ENCODE measurements at regions not wholly inside any gene's neighbourhood (a gene's known extent, or its start where the extent isn't known, plus 50 kb on each side); places are given as distances from the start of the nearest gene placed in this dataset.

- Histone ChIP-seq H3K27me3 (no peaks in the 10 kb centered on the region), H3K9me3 (no peaks in the 10 kb centered on the region), H3K4me3 (replicated peaks in 1 of 3) (no peak overlapping the region), H3K27ac (no peak overlapping the region), H3K4me1 (no peaks in the 10 kb centered on the region), H3K36me3 (no peaks in the 10 kb centered on the region)
- DNase-seq = no peak
- intact Hi-C loops (cut with DNase I) = no loop called here
- TF ChIP-seq, protein P1, sequence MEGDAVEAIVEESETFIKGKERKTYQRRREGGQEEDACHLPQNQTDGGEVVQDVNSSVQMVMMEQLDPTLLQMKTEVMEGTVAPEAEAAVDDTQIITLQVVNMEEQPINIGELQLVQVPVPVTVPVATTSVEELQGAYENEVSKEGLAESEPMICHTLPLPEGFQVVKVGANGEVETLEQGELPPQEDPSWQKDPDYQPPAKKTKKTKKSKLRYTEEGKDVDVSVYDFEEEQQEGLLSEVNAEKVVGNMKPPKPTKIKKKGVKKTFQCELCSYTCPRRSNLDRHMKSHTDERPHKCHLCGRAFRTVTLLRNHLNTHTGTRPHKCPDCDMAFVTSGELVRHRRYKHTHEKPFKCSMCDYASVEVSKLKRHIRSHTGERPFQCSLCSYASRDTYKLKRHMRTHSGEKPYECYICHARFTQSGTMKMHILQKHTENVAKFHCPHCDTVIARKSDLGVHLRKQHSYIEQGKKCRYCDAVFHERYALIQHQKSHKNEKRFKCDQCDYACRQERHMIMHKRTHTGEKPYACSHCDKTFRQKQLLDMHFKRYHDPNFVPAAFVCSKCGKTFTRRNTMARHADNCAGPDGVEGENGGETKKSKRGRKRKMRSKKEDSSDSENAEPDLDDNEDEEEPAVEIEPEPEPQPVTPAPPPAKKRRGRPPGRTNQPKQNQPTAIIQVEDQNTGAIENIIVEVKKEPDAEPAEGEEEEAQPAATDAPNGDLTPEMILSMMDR (IDR thresholded peaks at IDR 0.05) = no peak
- TF ChIP-seq POLR2A (IDR thresholded peaks at IDR 0.05) = no peak
- WGBS, 2 donors = 70 to 75% methylated on average over 5 of the region's 5 CpGs
Measured at GRCh38 chr2:215668378-215668775, 232.5 kb upstream of the FN1 start.

- H3K27me3 ChIP-seq = no peaks in the 10 kb centered on the region
- no peaks in the 10 kb centered on the region for H3K36me3 ChIP-seq
- no peaks in the 10 kb centered on the region for H3K9me3 ChIP-seq
- no peak overlapping the region for H3K27ac ChIP-seq
- no peak for DNase-seq
- no peaks in the 10 kb centered on the region for H3K4me1 ChIP-seq
- 87 to 90% methylated on average over 10 of the region's 10 CpGs for WGBS, 2 donors
- H3K4me3 ChIP-seq (replicated peaks in 1 of 3) = no peak overlapping the region
- intact Hi-C loops (cut with DNase I) = no loop called here
- TF ChIP-seq, protein P1 (IDR thresholded peaks at IDR 0.05) = no peak
- TF ChIP-seq POLR2A (IDR thresholded peaks at IDR 0.05) = no peak
Measured at GRCh38 chr2:215667585-215668377, 231.9 kb upstream of the FN1 start.

DNA sequence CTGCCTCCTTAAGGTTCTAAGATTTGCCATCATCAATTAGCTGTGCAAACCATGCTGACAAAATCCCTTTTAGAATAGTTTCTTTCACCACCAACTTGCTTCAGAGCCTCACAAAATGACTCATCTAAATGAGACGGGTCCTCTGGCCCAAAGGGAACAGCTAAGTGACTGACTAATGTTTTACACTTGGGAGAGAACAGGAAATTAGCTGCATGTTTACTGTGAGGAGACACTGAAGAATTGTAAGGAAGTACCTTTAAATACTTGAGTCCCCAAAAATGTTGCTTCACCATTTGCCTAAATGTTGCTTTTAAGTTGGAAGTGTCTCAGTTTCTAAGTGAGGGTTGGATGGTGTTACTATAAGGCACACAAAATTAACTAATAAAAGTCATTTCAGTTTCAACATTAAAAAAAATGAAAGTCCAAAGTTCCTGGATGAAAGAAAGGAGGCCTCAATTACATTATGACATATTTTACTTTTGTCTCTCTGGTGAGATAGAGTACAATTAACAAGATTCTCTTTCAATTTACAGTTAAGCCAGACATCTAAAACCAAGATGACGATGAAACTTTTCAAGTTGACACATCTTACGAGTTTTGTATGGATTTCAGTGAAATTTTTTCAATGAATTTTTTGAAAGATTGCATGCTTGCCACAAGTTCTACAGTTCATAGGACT is 229.1 kb upstream of the FN1 start:
- TF ChIP-seq, protein P1 (IDR thresholded peaks at IDR 0.05) = no peak
- TF ChIP-seq POLR2A (IDR thresholded peaks at IDR 0.05) = no peak
- DNase-seq = no peak
- H3K36me3 ChIP-seq = no peaks in the 10 kb centered on the region
- WGBS, 2 donors = 71 to 82% methylated on average over 3 of the region's 3 CpGs
- H3K27me3 ChIP-seq = no peaks in the 10 kb centered on the region
- intact Hi-C loops (cut with DNase I) = no loop called here
- no peak overlapping the region for H3K27ac ChIP-seq
- no peaks in the 10 kb centered on the region for H3K4me1 ChIP-seq
- H3K4me3 ChIP-seq (replicated peaks in 1 of 3) = no peak overlapping the region
- no peaks in the 10 kb centered on the region for H3K9me3 ChIP-seq

- intact Hi-C loops (cut with DNase I) = no loop called here
- Histone ChIP-seq H3K27me3 (no peaks in the 10 kb centered on the region), H3K4me1 (peaks cover 0 to 5% of the 10 kb centered on the region in 2 donors), H3K9me3 (no peaks in the 10 kb centered on the region), H3K27ac (no peak overlapping the region), H3K36me3 (no peaks in the 10 kb centered on the region), H3K4me3 (replicated peaks in 1 of 3) (no peak overlapping the region)
- no peak for DNase-seq
- TF ChIP-seq, protein P1 (IDR thresholded peaks at IDR 0.05) = no peak
- no peak for TF ChIP-seq POLR2A (IDR thresholded peaks at IDR 0.05)
- WGBS, 2 donors = 74 to 85% methylated on average over 1 of the region's 1 CpG
Measured at GRCh38 chr2:215662715-215663114, 226.8 kb upstream of the FN1 start.

DNA sequence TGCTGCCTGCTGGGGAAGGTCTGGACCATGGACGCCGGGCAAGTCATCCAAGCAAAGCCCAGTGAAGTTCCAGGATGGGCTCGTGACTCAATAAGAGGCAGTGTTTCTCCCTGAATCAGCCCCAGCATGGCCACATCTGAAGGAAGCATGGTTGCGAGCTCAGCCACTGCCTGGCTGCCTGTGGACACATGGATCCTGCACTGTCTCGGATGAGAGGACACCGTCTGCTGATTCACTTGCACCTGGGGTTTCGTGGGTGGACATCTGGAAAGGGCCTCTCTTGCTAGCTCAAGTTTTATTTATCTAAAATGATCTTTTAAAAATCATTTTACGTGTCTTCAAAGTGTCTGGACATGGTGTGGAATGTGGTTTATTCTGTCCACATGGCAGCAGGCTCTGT is 224.8 kb upstream of the FN1 start:
- no peaks in the 10 kb centered on the region for H3K9me3 ChIP-seq
- DNase-seq = peak in 1 of 2 donors; percentile 7
- H3K4me3 ChIP-seq (replicated peaks in 1 of 3) = no peak overlapping the region
- 78 to 90% methylated on average over 7 to 8 of the region's 8 CpGs for WGBS, 2 donors
- no peak overlapping the region for H3K27ac ChIP-seq
- peaks cover 0 to 11% of the 10 kb centered on the region in 2 donors for H3K4me1 ChIP-seq
- H3K27me3 ChIP-seq = no peaks in the 10 kb centered on the region
- no peaks in the 10 kb centered on the region for H3K36me3 ChIP-seq
- TF ChIP-seq, protein P1 (IDR thresholded peaks at IDR 0.05) = no peak
- TF ChIP-seq POLR2A (IDR thresholded peaks at IDR 0.05) = no peak
- intact Hi-C loops (cut with DNase I) = no loop called here
